Tibial nerve (tissue), 4 donors: ENCODE measurements at regions not wholly inside any gene's neighbourhood (a gene's known extent, or its start where the extent isn't known, plus 50 kb on each side); places are given as distances from the start of the nearest gene placed in this dataset.

Source experiments
- CTCF ChIP-seq, 5 experiments: fragments of 200-600 bp in 3 of 5; fragments of 450-650 bp in 2 of 5; sonication (generic) in 3 of 5; IDR thresholded peaks; one replicate each; pipeline ENCODE4 v1.5.1; 2016 to 2019; ENCODE audit warnings: antibody characterized with exemption in 5 of 5, mild to moderate bottlenecking in 3 of 5, moderate library complexity in 2 of 5
- EP300 ChIP-seq, 2 donors: sonication (generic); formaldehyde crosslinking; IDR thresholded peaks; one replicate each; pipeline ENCODE4 v1.6.1; 2017; ENCODE audit warnings: antibody characterized with exemption in 2 of 2, mild to moderate bottlenecking in 1 of 2
- POLR2A ChIP-seq, 2 donors: fragments of 450-650 bp; IDR thresholded peaks; one replicate each; pipeline ENCODE4 v1.6.1; 2017; ENCODE audit warnings: antibody characterized with exemption in 2 of 2, mild to moderate bottlenecking in 2 of 2, moderate library complexity in 2 of 2

- no peak for TF ChIP-seq POLR2A (IDR thresholded peaks at IDR 0.05)
- no peak for TF ChIP-seq CTCF (IDR thresholded peaks at IDR 0.05)
- TF ChIP-seq EP300 (IDR thresholded peaks at IDR 0.05), result no peak
Observed at GRCh38 chrX:3540105-3540504, 173.3 kb downstream of the PRKX start.
